Putamen (tissue), 1 donor: ENCODE measurements at regions not wholly inside any gene's neighbourhood (a gene's known extent, or its start where the extent isn't known, plus 50 kb on each side); places are given as distances from the start of the nearest gene placed in this dataset.

Experiments used
- DNase-seq: peaks from one replicate; pipeline ENCODE4 v3.0.0-alpha.2; 2016; ENCODE audit warnings: low spot score

- DNase-seq: no peak
Observed at GRCh38 chr20:60693496-60694133, 558.4 kb upstream of the CDH4 start.

GRCh38 chr20:60694763-60695162 is 557.3 kb upstream of the CDH4 start:
- DNase-seq: no peak

- DNase-seq: peak; percentile 54
Observed at GRCh38 chr20:60695226-60696000, 556.6 kb upstream of the CDH4 start.

GRCh38 chr20:60697252-60697651 is 554.8 kb upstream of the CDH4 start:
- DNase-seq: no peak

- DNase-seq: peak; percentile 45
Observed at GRCh38 chr20:60700728-60701127, 551.3 kb upstream of the CDH4 start.

DNA sequence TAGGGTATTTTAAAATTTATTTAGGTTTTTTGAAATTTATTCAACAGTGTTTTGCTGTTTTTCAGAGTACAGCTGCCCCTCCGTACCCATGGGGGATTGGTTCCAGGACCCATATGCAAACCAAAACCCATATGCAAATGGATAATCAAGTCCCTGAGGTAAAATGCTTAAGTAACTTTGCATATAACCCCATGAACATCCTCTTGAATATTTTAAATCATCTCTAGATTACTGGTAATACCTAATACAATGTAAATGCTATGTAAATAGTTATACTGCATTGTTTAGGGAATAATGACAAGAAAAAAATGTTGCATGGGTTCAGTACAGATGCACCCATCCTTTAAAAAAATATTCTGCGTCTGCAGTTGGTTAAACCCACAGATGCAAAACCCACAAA is 547.9 kb upstream of the CDH4 start:
- DNase-seq: no peak

- DNase-seq: no peak
Observed at GRCh38 chr20:60713396-60713795, 538.7 kb upstream of the CDH4 start.

DNA sequence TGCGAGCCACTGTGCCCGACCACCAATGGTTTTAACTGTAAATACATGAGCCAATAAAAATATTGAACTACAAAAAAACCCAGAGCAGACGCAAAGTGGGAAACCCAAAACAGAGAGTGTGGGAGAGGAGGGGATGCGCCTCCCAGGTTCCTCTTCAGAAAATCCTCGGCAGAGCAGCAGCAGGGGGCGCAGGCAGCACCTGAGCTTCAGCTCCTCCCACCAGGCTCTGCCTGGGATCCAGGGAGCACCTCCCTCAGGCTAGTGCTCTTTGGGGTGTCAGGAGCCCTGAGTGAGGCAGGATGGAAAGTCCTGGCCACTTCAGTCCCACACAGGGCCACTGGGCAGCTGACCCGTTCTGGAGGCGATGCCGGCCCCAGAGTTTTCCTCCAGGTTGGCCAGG is 536.9 kb upstream of the CDH4 start:
- DNase-seq: no peak

DNA sequence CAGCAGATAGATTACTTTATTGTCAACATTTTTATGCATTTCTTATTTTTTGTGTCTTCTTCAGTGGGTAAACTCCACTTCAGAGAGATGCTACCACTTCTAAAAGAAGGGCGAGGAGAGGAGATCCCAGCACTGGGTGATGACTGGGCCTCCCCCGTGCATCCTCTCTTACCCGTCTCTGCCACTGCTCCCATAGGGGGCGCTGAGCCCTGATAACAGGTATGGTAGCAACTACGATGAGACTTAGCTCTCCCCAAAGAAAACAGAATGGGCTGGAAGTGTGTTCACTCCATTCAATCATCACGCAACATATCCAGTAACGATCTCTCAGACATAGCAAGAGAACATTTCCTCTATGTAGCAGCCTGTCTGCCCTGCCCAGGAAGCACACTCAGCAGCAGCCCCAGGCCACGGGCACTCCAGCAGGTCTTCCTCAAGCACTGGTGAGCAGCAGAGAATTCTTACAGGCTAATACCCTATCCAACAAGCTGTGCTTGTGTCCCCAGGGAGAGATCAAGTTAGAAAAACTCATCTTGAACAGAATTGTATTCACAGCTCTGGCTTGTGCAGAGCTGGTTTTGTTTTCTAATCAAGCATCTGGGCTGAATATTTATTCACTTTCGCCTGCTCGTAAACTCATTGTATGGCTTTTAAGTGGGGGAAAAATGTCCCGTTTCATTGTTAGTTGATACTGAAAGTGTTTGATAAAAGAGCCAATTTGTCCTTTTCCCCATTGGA is 533.1 kb upstream of the CDH4 start:
- no peak for DNase-seq

GRCh38 chr20:60725311-60725906 is 526.7 kb upstream of the CDH4 start:
- DNase-seq: peak; percentile 83

GRCh38 chr20:60727425-60727824 is 524.6 kb upstream of the CDH4 start:
- no peak for DNase-seq

GRCh38 chr20:60728705-60729104 is 523.4 kb upstream of the CDH4 start:
- no peak for DNase-seq

GRCh38 chr20:60729135-60729900 is 522.7 kb upstream of the CDH4 start:
- no peak for DNase-seq

- no peak for DNase-seq
Observed at GRCh38 chr20:60732322-60732721, 519.7 kb upstream of the CDH4 start.

DNA sequence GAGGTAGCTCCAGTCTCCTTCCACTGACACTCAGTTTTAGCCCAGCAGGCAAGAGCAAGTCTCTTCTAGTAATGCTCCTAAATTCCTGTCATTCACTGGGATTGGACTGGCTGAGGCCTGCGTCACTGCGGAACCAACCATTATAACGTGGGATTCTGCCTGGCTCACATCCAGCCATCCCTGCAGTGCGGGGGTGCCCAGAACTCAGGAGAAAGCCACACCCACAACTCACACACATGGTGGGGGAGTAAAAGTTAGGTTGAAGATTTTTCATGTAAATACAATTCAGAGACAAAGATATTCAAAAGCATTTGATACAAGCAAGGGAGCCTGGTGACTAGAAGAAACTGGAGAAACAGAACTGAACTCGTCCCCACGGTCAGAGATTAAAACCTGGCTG is 504.0 kb upstream of the CDH4 start:
- DNase-seq: no peak

DNA sequence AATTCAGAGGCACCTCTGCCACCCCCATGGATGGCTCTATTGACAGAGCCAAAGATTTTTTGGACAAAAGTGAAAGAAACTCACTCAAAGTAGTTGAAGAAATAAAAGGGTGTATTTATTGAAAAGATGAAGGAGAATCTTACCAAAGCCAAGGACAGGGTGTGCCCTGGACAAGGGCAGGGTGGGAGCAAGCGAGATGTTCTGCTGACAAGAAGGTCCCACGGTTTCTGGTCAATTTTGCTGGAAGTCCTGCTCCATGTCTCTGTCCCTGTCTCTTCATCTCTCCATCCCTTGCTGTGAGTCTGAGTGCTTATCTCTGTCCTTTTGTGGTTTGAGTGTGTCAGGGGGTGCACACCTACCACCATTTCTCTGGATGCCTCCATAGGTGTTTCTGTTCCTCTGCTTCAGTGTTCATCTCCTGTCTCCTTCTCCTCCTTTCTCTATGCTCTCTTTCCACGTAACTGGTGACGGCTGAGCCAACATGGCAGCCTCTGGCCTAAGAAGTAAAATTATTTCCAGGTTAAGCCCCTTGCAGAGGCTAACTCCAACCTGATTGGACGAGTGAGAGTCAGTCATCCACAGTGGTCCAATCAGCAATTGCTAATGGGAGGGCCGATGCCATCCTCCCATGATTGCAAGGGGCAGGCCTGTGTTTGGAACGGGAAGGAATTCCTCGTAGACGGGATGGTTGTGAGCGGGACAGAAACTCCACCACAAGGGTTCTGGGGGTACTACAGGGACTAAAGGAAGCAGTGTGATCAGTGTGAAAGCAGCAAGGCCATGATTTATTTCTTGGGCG is 502.1 kb upstream of the CDH4 start:
- no peak for DNase-seq

DNA sequence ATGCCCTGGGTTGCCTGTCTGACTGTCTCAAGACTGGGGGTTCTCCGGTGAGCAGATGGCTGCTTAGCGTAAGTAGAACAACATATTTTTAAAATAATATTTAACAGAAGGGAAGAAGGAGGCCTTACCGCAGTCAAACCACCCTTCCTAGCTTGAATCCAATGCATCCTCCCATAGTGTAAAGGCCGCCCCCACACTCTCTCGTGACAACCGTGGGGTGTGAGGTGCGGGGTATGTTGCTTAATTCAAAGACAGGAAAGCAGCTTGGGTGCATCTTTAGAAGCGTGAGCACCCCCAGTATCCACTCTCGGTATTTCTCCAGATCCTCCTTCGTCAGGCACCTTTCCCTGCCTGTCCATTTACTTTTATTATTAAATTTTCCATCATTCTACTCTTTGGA is 501.2 kb upstream of the CDH4 start:
- DNase-seq: peak; percentile 7

GRCh38 chr20:60751826-60752225 is 500.2 kb upstream of the CDH4 start:
- no peak for DNase-seq

GRCh38 chr20:60752741-60753420 is 499.2 kb upstream of the CDH4 start:
- DNase-seq: no peak

DNA sequence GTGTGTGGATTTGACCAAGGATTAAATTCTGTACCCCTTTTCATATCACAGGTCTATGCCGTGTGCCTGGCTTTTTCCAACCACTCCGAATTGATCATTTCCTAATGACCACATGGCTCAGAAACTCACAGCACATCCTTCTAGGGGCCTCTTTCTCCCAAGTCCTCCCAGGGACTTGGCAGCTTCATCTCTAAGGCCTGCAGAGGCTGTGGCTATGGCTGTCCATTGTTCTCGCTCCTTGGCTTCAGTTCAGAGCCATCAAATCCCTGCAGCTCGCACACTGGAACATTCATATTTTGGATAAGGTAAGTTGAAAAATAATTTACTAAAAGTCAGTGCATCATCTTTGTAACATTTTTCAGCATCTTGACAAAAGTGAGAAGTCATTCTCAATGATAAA is 497.2 kb upstream of the CDH4 start:
- peak; percentile 14 for DNase-seq

DNA sequence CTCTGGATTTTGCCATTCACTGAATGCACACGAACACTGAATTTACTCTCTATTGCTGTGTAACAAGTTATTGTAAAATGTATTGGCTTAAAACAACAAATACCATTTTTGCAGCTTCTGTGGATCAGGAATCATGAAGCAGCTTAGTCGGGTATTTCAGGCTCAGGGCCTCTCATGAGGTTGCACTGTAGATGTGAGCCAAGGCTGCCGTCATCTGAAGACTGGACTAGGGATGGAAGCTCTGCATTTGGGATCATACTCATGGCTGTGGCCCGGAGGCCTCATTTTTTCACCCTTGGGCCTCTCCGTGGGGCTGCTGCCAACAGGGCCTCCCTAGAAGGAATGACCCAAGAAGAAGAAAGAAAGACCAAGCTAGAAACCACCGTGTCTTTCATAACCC is 492.4 kb upstream of the CDH4 start:
- DNase-seq: no peak
